HCT116 (cell line): ENCODE measurements at regions not wholly inside any gene's neighbourhood (a gene's known extent, or its start where the extent isn't known, plus 50 kb on each side); places are given as distances from the start of the nearest gene placed in this dataset.

Source experiments
- CEBPB ChIP-seq: IDR thresholded peaks from 2 replicates; pipeline ENCODE4 v1.6.1; 2012; ENCODE audit warnings: low read depth
- EZH2 ChIP-seq: fragments of 200-600 bp; sonication (generic); IDR thresholded peaks from 2 replicates; pipeline ENCODE4 v1.6.1; 2017; ENCODE audit warnings: antibody characterized with exemption, mixed run types
- EZH2phosphoT487 ChIP-seq: fragments of 200-600 bp; IDR thresholded peaks from 2 replicates; pipeline ENCODE4 v1.6.1; 2018; ENCODE audit warnings: antibody characterized with exemption, borderline replicate concordance
- POLR2A ChIP-seq: IDR thresholded peaks from 2 replicates; pipeline ENCODE4 v1.7.0; 2011; ENCODE audit warnings: borderline replicate concordance; ENCODE audit not compliant: insufficient read depth, insufficient read length; ENCODE audit errors: extremely low read depth
- POLR2AphosphoS5 ChIP-seq: IDR thresholded peaks from 2 replicates; pipeline ENCODE4 v1.6.1; 2011; ENCODE audit warnings: mild to moderate bottlenecking, low read depth, low read length, moderate library complexity
- SIN3A ChIP-seq: IDR thresholded peaks from 2 replicates; pipeline ENCODE4 v1.6.1; 2012; ENCODE audit warnings: low read depth
- SP1 ChIP-seq: IDR thresholded peaks from 2 replicates; pipeline ENCODE4 v1.6.1; 2012; ENCODE audit warnings: low read depth
- ZNF274 ChIP-seq: fragments of 200-500 bp; sonication (Bioruptor generic); IDR thresholded peaks from 2 replicates; pipeline ENCODE4 v1.6.1; 2014; ENCODE audit warnings: mild to moderate bottlenecking, low read depth, low read length, inconsistent platforms
- TF ChIP-seq, protein P1 (sequence below), 3 experiments: fragments of 200-600 bp in 1 of 3; sonication (generic) in 1 of 3; IDR thresholded peaks in 2 of 3; conservative IDR thresholded peaks in 1 of 3; 2 replicates each; pipeline ENCODE4 v1.5.1; 2012 to 2017; ENCODE audit warnings: low read depth in 2 of 3, low read length in 2 of 3, antibody characterized with exemption in 1 of 3, borderline replicate concordance in 1 of 3, control low read depth in 1 of 3, mild to moderate bottlenecking in 1 of 3, mixed read lengths in 1 of 3, mixed run types in 1 of 3, moderate library complexity in 1 of 3; ENCODE audit not compliant: insufficient read depth in 1 of 3
- TF ChIP-seq, protein P2 (sequence below): IDR thresholded peaks from 2 replicates; pipeline ENCODE4 v1.6.1; 2012
- TF ChIP-seq, protein P3 (sequence below): IDR thresholded peaks from 2 replicates; pipeline ENCODE4 v1.6.1; 2012

- TF ChIP-seq CEBPB (no peak), POLR2AphosphoS5 (no peak), EZH2phosphoT487 (no peak), SP1 (no peak), ZNF274 (no peak), EZH2 (no peak), SIN3A (no peak), POLR2A (no peak)
- TF ChIP-seq, protein P1, sequence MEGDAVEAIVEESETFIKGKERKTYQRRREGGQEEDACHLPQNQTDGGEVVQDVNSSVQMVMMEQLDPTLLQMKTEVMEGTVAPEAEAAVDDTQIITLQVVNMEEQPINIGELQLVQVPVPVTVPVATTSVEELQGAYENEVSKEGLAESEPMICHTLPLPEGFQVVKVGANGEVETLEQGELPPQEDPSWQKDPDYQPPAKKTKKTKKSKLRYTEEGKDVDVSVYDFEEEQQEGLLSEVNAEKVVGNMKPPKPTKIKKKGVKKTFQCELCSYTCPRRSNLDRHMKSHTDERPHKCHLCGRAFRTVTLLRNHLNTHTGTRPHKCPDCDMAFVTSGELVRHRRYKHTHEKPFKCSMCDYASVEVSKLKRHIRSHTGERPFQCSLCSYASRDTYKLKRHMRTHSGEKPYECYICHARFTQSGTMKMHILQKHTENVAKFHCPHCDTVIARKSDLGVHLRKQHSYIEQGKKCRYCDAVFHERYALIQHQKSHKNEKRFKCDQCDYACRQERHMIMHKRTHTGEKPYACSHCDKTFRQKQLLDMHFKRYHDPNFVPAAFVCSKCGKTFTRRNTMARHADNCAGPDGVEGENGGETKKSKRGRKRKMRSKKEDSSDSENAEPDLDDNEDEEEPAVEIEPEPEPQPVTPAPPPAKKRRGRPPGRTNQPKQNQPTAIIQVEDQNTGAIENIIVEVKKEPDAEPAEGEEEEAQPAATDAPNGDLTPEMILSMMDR (IDR thresholded peaks at IDR 0.05 in 2 of 3, conservative IDR thresholded peaks at IDR 0.05 in 1 of 3; ENCODE audit: borderline replicate concordance in 1 of 3, insufficient read depth in 1 of 3, low read depth in 2 of 3, low read length in 2 of 3) = no peak
- TF ChIP-seq, protein P2, sequence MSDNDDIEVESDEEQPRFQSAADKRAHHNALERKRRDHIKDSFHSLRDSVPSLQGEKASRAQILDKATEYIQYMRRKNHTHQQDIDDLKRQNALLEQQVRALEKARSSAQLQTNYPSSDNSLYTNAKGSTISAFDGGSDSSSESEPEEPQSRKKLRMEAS = no peak
- TF ChIP-seq, protein P3, sequence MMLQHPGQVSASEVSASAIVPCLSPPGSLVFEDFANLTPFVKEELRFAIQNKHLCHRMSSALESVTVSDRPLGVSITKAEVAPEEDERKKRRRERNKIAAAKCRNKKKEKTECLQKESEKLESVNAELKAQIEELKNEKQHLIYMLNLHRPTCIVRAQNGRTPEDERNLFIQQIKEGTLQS = no peak
Observed at GRCh38 chr4:19510993-19511392, 740.7 kb upstream of the SLIT2 start.
